ENCODE measurements at regions not wholly inside any gene's neighbourhood (a gene's known extent, or its start where the extent isn't known, plus 50 kb on each side); places are given as distances from the start of the nearest gene placed in this dataset.
A peak's percentile ranks its signal among the peaks of the same experiment; 100 is the strongest.

GRCh38 chr11:33620423-33621171 lies 80.0 kb downstream of the C11orf91 start:
- Histone ChIP-seq H2BK5ac (ENCODE audit: low read depth, low read length, poor library complexity, severe bottlenecking) (no peak overlapping the region), H3K23ac (ENCODE audit: low read length in 2 of 2) (no peak overlapping the region), H3K27me3 (ENCODE audit: control insufficient read depth in 1 of 2, insufficient read depth in 1 of 2, low read length in 2 of 2) (no peaks in the 10 kb centered on the region), H3K14ac (ENCODE audit: low read length in 2 of 2) (no peak overlapping the region), H3K18ac (ENCODE audit: low read depth in 1 of 2, low read length in 2 of 2) (no peak overlapping the region), H3K4ac (ENCODE audit: low read depth in 1 of 2, low read length in 2 of 2) (no peak overlapping the region), H3K4me1 (ENCODE audit: control insufficient read depth, insufficient read depth, low read depth, low read length) (peaks cover 6% of the 10 kb centered on the region), H2BK15ac (ENCODE audit: low read depth, poor library complexity, severe bottlenecking) (no peak overlapping the region), H3K27ac (ENCODE audit: low read length, poor library complexity, severe bottlenecking) (no peak overlapping the region), H4K8ac (ENCODE audit: low read length) (no peak overlapping the region), H2AFZ (ENCODE audit: low read depth, low read length) (no peak overlapping the region), H4K91ac (ENCODE audit: low read length) (no peak overlapping the region), H3K9me3 (ENCODE audit: control insufficient read depth, low read length) (no peaks in the 10 kb centered on the region), H3K4me3 (ENCODE audit: insufficient read depth in 1 of 2, low read depth in 1 of 2, low read length in 2 of 2) (no peak overlapping the region), H2AK5ac (ENCODE audit: low read length, severe bottlenecking) (no peak overlapping the region), H3K9ac (ENCODE audit: low read length) (peak overlapping the region; percentile 21), H3K36me3 (ENCODE audit: control insufficient read depth in 1 of 2, insufficient read depth in 2 of 2, low read depth in 1 of 2, low read length in 2 of 2) (peaks cover 0 to 30% of the 10 kb centered on the region in 2 experiments), H3K4me2 (ENCODE audit: low read length, poor library complexity, severe bottlenecking) (no peak overlapping the region), H2BK12ac (ENCODE audit: low read length in 2 of 2) (no peak overlapping the region), H3K79me1 (replicated peaks; ENCODE audit: low read length, poor library complexity, severe bottlenecking) (no peaks in the 10 kb centered on the region), H2BK120ac (ENCODE audit: low read depth, low read length) (no peak overlapping the region)
- WGBS, result 86% methylated on average over 6 of the region's 6 CpGs
- DNase-seq, result no peak

GRCh38 chr11:33618956-33619355 lies 81.7 kb downstream of the C11orf91 start:
- Histone ChIP-seq H3K4me1 (ENCODE audit: control insufficient read depth, insufficient read depth, low read depth, low read length) (peaks cover 6% of the 10 kb centered on the region), H3K27ac (ENCODE audit: low read length, poor library complexity, severe bottlenecking) (no peak overlapping the region), H3K18ac (ENCODE audit: low read depth in 1 of 2, low read length in 2 of 2) (no peak overlapping the region), H3K27me3 (ENCODE audit: control insufficient read depth in 1 of 2, insufficient read depth in 1 of 2, low read length in 2 of 2) (no peaks in the 10 kb centered on the region), H2AK5ac (ENCODE audit: low read length, severe bottlenecking) (no peak overlapping the region), H2AFZ (ENCODE audit: low read depth, low read length) (no peak overlapping the region), H3K4ac (ENCODE audit: low read depth in 1 of 2, low read length in 2 of 2) (no peak overlapping the region), H3K79me1 (replicated peaks; ENCODE audit: low read length, poor library complexity, severe bottlenecking) (no peaks in the 10 kb centered on the region), H2BK12ac (ENCODE audit: low read length in 2 of 2) (no peak overlapping the region), H2BK5ac (ENCODE audit: low read depth, low read length, poor library complexity, severe bottlenecking) (no peak overlapping the region), H4K91ac (ENCODE audit: low read length) (no peak overlapping the region), H3K9me3 (ENCODE audit: control insufficient read depth, low read length) (no peaks in the 10 kb centered on the region), H3K14ac (ENCODE audit: low read length in 2 of 2) (no peak overlapping the region), H3K4me2 (ENCODE audit: low read length, poor library complexity, severe bottlenecking) (no peak overlapping the region), H3K36me3 (ENCODE audit: control insufficient read depth in 1 of 2, insufficient read depth in 2 of 2, low read depth in 1 of 2, low read length in 2 of 2) (peaks cover 0 to 34% of the 10 kb centered on the region in 2 experiments), H3K23ac (ENCODE audit: low read length in 2 of 2) (no peak overlapping the region), H2BK15ac (ENCODE audit: low read depth, poor library complexity, severe bottlenecking) (no peak overlapping the region), H2BK120ac (ENCODE audit: low read depth, low read length) (no peak overlapping the region), H3K9ac (ENCODE audit: low read length) (no peak overlapping the region), H3K4me3 (ENCODE audit: insufficient read depth in 1 of 2, low read depth in 1 of 2, low read length in 2 of 2) (no peak overlapping the region), H4K8ac (ENCODE audit: low read length) (no peak overlapping the region)
- DNase-seq, result no peak
- WGBS, result 89% methylated on average over 7 of the region's 7 CpGs

GRCh38 chr11:33618351-33618710 lies 82.3 kb downstream of the C11orf91 start:
- no peak for DNase-seq
- Histone ChIP-seq H3K18ac (ENCODE audit: low read depth in 1 of 2, low read length in 2 of 2) (no peak overlapping the region), H2BK5ac (ENCODE audit: low read depth, low read length, poor library complexity, severe bottlenecking) (no peak overlapping the region), H3K27ac (ENCODE audit: low read length, poor library complexity, severe bottlenecking) (no peak overlapping the region), H3K4ac (ENCODE audit: low read depth in 1 of 2, low read length in 2 of 2) (no peak overlapping the region), H3K36me3 (ENCODE audit: control insufficient read depth in 1 of 2, insufficient read depth in 2 of 2, low read depth in 1 of 2, low read length in 2 of 2) (peaks cover 0 to 28% of the 10 kb centered on the region in 2 experiments), H3K4me3 (ENCODE audit: insufficient read depth in 1 of 2, low read depth in 1 of 2, low read length in 2 of 2) (no peak overlapping the region), H3K9ac (ENCODE audit: low read length) (no peak overlapping the region), H2AFZ (ENCODE audit: low read depth, low read length) (no peak overlapping the region), H2AK5ac (ENCODE audit: low read length, severe bottlenecking) (no peak overlapping the region), H2BK12ac (ENCODE audit: low read length in 2 of 2) (no peak overlapping the region), H2BK15ac (ENCODE audit: low read depth, poor library complexity, severe bottlenecking) (no peak overlapping the region), H3K79me1 (replicated peaks; ENCODE audit: low read length, poor library complexity, severe bottlenecking) (no peaks in the 10 kb centered on the region), H3K27me3 (ENCODE audit: control insufficient read depth in 1 of 2, insufficient read depth in 1 of 2, low read length in 2 of 2) (no peaks in the 10 kb centered on the region), H3K23ac (ENCODE audit: low read length in 2 of 2) (no peak overlapping the region), H4K8ac (ENCODE audit: low read length) (no peak overlapping the region), H3K4me2 (ENCODE audit: low read length, poor library complexity, severe bottlenecking) (no peak overlapping the region), H2BK120ac (ENCODE audit: low read depth, low read length) (no peak overlapping the region), H4K91ac (ENCODE audit: low read length) (no peak overlapping the region), H3K9me3 (ENCODE audit: control insufficient read depth, low read length) (no peaks in the 10 kb centered on the region), H3K4me1 (ENCODE audit: control insufficient read depth, insufficient read depth, low read depth, low read length) (peaks cover 6% of the 10 kb centered on the region), H3K14ac (ENCODE audit: low read length in 2 of 2) (no peak overlapping the region)
- 87% methylated on average over 10 of the region's 10 CpGs for WGBS

- Histone ChIP-seq H4K91ac (ENCODE audit: low read length) (no peak overlapping the region), H2AK5ac (ENCODE audit: low read length, severe bottlenecking) (no peak overlapping the region), H3K36me3 (ENCODE audit: control insufficient read depth in 1 of 2, insufficient read depth in 2 of 2, low read depth in 1 of 2, low read length in 2 of 2) (peaks cover 0 to 27% of the 10 kb centered on the region in 2 experiments), H3K9ac (ENCODE audit: low read length) (no peak overlapping the region), H3K18ac (ENCODE audit: low read depth in 1 of 2, low read length in 2 of 2) (no peak overlapping the region), H3K4me2 (ENCODE audit: low read length, poor library complexity, severe bottlenecking) (no peak overlapping the region), H3K23ac (ENCODE audit: low read length in 2 of 2) (no peak overlapping the region), H3K4me3 (ENCODE audit: insufficient read depth in 1 of 2, low read depth in 1 of 2, low read length in 2 of 2) (no peak overlapping the region), H3K4me1 (ENCODE audit: control insufficient read depth, insufficient read depth, low read depth, low read length) (peaks cover 6% of the 10 kb centered on the region), H3K9me3 (ENCODE audit: control insufficient read depth, low read length) (no peaks in the 10 kb centered on the region), H3K4ac (ENCODE audit: low read depth in 1 of 2, low read length in 2 of 2) (no peak overlapping the region), H3K27ac (ENCODE audit: low read length, poor library complexity, severe bottlenecking) (no peak overlapping the region), H2BK120ac (ENCODE audit: low read depth, low read length) (no peak overlapping the region), H2AFZ (ENCODE audit: low read depth, low read length) (no peak overlapping the region), H2BK5ac (ENCODE audit: low read depth, low read length, poor library complexity, severe bottlenecking) (no peak overlapping the region), H3K27me3 (ENCODE audit: control insufficient read depth in 1 of 2, insufficient read depth in 1 of 2, low read length in 2 of 2) (no peaks in the 10 kb centered on the region), H3K14ac (ENCODE audit: low read length in 2 of 2) (no peak overlapping the region), H2BK12ac (ENCODE audit: low read length in 2 of 2) (no peak overlapping the region), H3K79me1 (replicated peaks; ENCODE audit: low read length, poor library complexity, severe bottlenecking) (no peaks in the 10 kb centered on the region), H2BK15ac (ENCODE audit: low read depth, poor library complexity, severe bottlenecking) (no peak overlapping the region), H4K8ac (ENCODE audit: low read length) (no peak overlapping the region)
- no peak for DNase-seq
- WGBS, result 92% methylated on average over 7 of the region's 8 CpGs
Observed at GRCh38 chr11:33617672-33618350, 82.8 kb downstream of the C11orf91 start.
